ENCODE measurements at regions not wholly inside any gene's neighbourhood (a gene's known extent, or its start where the extent isn't known, plus 50 kb on each side); places are given as distances from the start of the nearest gene placed in this dataset.
"Not testable (repeated sequence)": the region's sequence is repeated elsewhere in the genome, so short reads cannot be mapped to it uniquely, and the experiment has no call there.

DNA sequence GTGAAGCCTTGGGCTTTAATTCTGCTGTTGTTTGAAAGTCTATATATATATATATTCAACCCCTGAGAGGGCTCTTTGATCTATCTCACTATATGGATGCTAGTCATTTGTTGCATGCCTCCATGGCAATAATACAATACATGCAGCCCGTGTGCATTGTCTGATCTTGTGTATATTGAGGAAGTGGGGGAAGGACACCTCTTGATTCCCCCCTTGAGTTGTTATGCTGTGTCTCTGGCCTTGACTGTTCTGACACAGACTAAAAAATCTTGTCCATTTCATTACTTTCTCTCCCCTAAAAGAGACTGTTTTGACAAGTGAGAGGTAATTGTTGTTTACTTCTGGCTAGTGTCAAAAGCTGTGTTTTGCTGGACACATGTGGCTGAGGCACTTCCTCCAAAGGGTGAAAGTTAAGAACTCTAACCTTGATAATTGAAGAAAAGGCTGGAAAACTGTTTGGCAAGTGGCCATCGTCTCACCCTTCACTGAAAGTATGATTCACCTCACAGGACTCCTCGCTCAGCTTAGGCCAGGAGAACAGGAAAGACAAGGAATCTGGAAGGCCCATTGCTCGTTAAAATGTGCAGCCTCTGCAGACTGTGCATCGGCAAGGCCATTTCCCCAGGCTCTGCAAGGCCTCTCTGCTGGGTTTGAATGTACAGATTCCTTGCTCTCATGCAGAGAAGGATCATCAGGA is 304.0 kb downstream of the PRELID2 start:
- peak; percentile 42 for DNase-seq (ENCODE audit: extremely low read depth, low read depth)
- TF ChIP-seq, protein P1, sequence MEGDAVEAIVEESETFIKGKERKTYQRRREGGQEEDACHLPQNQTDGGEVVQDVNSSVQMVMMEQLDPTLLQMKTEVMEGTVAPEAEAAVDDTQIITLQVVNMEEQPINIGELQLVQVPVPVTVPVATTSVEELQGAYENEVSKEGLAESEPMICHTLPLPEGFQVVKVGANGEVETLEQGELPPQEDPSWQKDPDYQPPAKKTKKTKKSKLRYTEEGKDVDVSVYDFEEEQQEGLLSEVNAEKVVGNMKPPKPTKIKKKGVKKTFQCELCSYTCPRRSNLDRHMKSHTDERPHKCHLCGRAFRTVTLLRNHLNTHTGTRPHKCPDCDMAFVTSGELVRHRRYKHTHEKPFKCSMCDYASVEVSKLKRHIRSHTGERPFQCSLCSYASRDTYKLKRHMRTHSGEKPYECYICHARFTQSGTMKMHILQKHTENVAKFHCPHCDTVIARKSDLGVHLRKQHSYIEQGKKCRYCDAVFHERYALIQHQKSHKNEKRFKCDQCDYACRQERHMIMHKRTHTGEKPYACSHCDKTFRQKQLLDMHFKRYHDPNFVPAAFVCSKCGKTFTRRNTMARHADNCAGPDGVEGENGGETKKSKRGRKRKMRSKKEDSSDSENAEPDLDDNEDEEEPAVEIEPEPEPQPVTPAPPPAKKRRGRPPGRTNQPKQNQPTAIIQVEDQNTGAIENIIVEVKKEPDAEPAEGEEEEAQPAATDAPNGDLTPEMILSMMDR (IDR thresholded peaks at IDR 0.05; ENCODE audit: low read depth, low read length): no peak

DNA sequence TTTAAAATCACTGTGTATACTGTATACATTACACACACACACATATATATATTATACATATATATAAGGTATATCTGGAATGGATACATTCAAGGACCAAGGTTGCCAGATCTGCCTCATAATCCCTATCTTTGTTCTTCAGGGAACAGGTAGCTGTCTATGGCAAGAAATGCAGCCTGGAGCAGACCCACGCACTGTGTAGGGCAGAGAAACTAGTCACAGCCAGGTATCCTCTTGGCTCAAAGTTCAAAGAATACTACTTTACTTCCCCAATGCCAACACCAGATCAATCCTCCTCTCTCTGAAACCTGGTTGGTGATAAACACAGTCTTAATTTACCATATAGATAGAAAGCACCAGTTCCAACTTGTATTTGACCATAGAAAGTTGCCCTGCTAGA is 313.6 kb downstream of the PRELID2 start:
- TF ChIP-seq, protein P1 (IDR thresholded peaks at IDR 0.05; ENCODE audit: low read depth, low read length): no peak
- DNase-seq (ENCODE audit: extremely low read depth, low read depth): no peak

DNA sequence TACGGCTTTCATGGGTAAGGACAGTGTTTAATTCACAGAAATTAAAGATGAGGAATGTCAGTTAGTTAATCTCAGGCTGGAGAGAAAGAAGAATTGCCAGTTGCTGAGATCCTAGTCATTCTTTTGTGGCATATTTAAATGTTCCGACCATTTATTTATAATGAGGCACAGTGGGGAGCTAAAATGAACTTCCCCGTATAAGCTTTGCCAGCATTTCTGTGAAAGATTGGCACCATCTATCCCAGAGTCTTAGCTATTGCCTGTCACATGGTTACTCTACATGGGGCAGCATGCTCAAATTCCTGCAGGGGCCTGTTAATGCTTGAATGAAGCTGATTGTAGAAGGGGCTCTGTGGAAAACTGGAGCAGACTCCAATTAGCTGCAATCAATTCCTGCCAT is 314.1 kb downstream of the PRELID2 start:
- TF ChIP-seq, protein P1 (IDR thresholded peaks at IDR 0.05; ENCODE audit: low read depth, low read length): no peak
- no peak for DNase-seq (ENCODE audit: extremely low read depth, low read depth)

DNA sequence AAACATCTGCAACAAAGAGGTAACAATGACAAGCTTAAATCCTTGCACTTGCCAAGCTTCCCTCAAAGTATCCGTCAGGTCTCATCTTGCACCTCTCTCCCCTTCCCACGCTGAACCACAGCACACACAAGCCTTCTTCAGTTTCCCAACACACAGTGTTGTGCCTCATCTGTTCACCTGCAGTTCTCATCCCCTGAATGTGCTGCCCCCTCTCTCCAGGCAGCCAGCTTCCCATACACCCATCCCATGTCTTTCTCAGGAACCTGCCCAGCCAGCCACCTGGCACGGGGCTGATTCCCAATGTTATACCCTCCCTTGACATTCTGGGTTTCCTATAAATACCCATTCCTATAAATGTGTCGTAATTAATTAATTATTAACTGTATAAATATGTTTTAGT is 314.8 kb downstream of the PRELID2 start:
- no peak for DNase-seq (ENCODE audit: extremely low read depth, low read depth)
- TF ChIP-seq, protein P1 (IDR thresholded peaks at IDR 0.05; ENCODE audit: low read depth, low read length): no peak

DNA sequence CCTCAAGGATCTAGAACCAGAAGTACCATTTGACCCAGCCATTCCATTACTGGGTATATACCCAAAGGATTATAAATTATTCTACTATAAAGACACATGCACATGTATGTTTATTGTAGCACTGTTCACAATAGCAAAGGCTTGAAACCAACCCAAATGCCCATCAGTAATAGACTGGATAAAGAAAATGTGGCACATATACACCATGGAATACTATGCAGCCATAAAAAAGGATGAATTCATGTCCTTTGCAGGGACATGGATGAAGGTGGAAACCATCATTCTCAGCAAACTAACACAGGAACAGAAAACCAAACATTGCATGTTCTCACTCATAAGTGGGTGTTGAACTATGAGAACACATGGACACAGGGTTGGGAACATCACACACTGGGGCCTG is 317.6 kb downstream of the PRELID2 start:
- DNase-seq (ENCODE audit: extremely low read depth, low read depth): not testable (repeated sequence)

DNA sequence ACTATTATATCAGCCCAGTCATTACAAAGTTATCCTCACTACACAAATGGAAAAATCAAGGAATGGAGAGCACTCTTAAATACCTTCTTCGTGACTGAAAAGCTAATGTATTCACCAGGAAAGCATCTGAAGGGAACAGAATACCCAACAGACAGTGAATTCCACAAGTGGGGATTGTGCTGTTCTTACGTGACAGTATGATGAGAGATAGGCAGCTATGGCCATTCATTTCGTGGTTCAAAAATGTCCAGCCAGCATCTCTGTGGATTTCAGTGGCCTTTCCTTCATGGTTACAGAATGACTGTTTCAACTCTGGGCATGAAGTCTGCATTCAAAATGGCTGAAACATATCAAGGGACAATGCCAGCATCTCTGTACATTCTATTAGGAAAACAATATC is 323.8 kb downstream of the PRELID2 start:
- DNase-seq (ENCODE audit: extremely low read depth, low read depth): no peak
- TF ChIP-seq, protein P1 (IDR thresholded peaks at IDR 0.05; ENCODE audit: low read depth, low read length): no peak

DNA sequence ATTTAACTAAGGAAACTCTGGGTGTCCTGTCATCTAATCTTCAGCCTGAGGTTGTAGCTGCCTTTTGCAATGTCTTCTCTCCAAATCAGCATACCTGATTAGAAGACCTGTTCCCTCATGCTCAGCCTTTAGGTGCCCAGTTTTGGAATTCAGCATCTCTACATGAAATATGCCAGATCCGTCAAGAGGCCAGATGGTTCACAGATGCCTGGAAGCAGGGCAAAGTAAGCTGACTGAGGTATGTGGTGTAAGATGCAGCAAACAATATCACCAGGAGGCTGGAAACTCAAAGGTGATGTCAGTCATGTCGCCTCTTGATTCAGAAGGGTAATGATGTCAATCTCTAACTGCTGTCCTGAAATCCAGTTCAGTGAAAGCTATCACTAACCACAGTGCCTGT is 324.4 kb downstream of the PRELID2 start:
- TF ChIP-seq, protein P1 (IDR thresholded peaks at IDR 0.05; ENCODE audit: low read depth, low read length): no peak
- DNase-seq (ENCODE audit: extremely low read depth, low read depth): no peak

DNA sequence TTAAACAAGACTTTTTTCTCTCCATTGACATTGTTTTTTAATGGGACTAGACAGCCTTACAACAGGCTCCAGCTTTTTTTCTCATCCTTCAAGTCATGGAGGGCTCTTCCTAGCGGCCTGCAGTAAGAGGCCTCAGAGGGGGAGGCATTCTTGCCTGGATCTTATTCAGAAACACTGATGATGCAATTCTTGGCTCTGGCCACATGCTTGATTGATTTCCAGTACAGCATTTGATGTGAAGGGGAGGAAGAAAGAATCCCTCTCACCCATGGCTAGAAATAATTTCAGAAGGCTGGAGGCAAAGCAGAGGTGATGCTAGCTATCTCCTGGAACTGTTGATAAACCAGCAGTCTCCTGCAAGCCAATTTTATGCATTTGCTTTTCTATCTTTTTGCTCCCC is 324.8 kb downstream of the PRELID2 start:
- TF ChIP-seq, protein P1 (IDR thresholded peaks at IDR 0.05; ENCODE audit: low read depth, low read length): no peak
- no peak for DNase-seq (ENCODE audit: extremely low read depth, low read depth)

Data from AG09319 (cell line).